NCI-H128 (cell line): ENCODE measurements at regions not wholly inside any gene's neighbourhood (a gene's known extent, or its start where the extent isn't known, plus 50 kb on each side); places are given as distances from the start of the nearest gene placed in this dataset.
A peak's percentile ranks its signal among the peaks of the same experiment; 100 is the strongest.

Source experiments
- DNase-seq: peaks from one replicate; lab custom pipeline; 2025; ENCODE audit not compliant: unreplicated experiment; lab: John Stamatoyannopoulos, UW

DNA sequence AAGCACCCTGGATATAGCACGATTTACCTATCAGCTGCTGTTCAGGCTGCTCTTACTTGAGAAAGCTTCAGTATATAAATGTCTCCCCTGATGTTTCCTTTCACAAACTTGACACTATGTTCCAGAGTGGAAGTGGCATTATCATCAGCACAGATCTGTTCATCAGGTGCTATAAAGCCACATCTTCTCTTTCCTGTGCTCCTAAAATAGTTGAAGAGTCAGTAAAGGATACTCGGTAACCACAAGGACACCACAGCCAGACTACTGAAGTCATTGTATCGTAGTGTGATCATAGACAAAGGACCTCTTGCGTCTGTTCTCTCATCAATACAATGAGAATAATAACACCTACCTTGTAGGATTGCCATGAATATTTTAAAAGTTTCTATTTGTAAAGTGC, 841.0 kb upstream of the CELF4 start:
- DNase-seq: no peak

DNA sequence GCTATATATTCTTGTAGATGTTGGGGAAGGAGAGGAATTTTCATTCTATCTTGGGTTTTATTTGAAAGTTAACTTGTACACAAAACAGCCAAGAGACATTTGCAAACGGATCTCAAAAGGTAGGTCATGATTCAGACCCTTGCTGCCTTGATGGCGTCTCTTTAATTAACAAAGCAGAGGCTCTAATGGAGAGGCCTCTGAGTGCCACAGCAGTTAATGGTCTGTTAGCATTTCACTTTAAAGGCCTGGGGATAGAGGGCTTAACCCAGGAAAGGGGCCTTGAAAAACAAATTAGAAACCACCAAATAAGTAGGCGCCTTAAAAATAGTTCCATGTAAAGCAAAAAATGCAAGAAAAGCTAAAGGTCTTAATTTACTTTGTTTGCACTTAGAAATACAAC, 836.9 kb upstream of the CELF4 start:
- no peak for DNase-seq

DNA sequence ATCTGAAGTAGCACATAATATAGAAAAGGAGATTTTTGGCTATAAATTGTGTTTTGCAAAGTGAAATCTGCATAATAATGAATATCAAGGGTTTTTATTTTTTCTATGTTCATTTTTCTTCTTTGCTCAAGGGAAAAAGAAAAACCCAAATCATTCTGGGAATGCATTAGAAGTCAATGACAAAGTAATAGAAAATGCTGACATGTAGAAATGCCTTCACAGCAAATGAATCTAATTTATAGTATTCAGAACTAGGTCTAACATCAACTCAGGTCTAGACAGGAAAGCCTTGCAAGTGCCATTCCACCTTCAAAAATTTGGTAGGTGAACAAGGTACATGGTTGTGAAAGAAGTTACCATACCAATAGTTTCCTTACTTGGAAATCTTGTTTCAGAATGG, 831.5 kb upstream of the CELF4 start:
- DNase-seq: no peak

GRCh38 chr18:38386146-38386545, 820.5 kb upstream of the CELF4 start:
- DNase-seq: no peak

GRCh38 chr18:38369772-38370690, 804.4 kb upstream of the CELF4 start:
- no peak for DNase-seq

DNA sequence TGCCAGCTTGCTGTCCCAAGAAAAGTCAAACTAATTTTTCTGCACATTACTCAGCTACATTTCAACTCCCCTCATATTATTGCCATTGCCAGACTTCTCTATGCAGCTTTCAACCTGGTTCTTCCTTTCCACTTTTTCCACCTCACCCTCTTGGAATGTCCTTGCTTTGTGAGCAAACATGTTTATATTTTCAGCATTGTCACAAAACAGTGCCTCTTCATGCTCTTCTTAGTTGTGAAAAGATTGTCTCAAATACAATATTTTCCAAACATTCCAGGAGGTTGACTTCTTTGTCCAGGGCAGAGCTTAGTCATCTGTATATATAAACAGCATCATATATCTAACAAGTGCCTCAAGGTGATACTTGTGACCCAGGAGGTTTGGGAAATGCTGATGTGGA, 803.3 kb upstream of the CELF4 start:
- DNase-seq: no peak

- DNase-seq: no peak
Observed at GRCh38 chr18:38368246-38368645, 802.6 kb upstream of the CELF4 start.

- no peak for DNase-seq
Observed at GRCh38 chr18:38367473-38367872, 801.9 kb upstream of the CELF4 start.

GRCh38 chr18:38362286-38362792, 796.7 kb upstream of the CELF4 start:
- DNase-seq: peak; percentile 43

DNA sequence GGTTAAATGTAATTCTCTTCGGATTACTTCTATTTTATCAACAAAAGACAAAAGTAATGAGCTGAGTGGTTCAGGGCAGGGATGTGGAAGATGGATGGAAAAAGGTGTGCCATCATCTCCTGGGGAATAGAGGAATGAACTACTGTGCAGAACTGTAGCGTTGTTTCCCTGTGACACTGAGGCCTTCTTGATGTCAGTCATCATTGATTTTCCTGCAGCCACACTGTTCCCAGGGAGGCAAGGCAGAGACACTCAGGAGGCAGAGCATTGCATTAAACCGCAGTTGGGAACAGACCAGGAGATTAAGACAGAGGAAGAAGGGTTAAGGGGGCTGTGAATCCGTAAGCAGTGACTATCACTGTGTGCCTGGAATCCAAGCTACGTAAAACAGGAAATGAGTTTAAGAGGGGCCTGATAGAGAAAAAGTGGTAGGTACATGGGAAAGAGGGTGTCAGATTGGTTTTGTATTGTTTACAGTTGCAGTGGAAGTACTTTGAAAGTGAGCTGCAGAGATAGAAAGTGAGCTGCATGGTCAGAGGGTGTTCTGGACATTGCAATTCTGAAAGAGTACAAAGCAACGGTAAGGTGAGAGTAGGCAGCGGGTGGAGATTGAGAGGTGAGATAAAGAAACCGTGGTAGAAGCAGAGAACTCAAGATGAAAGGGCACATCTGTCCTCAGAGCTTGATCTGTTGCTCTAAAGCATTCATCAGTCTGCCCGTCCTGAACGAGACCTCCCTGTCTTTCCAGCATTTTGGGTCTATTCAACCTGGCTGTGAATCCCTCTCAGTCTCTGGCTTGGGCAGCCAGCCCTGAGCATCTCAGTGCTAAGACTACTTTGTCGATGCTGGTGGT, 793.4 kb upstream of the CELF4 start:
- DNase-seq: no peak

- no peak for DNase-seq
Observed at GRCh38 chr18:38353149-38353548, 787.6 kb upstream of the CELF4 start.

DNA sequence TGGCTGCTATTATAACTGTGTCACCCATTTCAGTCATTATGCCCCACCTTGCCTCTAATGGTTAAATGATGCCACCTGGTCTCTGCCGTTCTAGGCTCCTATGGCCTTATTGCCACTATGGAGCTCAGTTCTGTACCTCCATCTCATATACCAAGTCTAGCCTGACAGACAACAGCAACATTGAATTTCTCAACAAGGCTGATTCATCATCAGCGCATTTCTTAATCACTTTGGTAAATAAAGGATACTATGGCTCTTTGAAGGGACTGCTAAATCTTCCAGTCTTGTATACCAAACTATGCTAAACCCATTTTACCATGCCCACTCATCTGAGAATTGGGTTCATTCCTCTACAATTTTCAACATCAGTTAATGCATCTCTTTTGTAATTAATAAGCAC, 784.5 kb upstream of the CELF4 start:
- DNase-seq: no peak

- DNase-seq: no peak
Observed at GRCh38 chr18:38330573-38330972, 765.0 kb upstream of the CELF4 start.

- DNase-seq: no peak
Observed at GRCh38 chr18:38329145-38329544, 763.5 kb upstream of the CELF4 start.

DNA sequence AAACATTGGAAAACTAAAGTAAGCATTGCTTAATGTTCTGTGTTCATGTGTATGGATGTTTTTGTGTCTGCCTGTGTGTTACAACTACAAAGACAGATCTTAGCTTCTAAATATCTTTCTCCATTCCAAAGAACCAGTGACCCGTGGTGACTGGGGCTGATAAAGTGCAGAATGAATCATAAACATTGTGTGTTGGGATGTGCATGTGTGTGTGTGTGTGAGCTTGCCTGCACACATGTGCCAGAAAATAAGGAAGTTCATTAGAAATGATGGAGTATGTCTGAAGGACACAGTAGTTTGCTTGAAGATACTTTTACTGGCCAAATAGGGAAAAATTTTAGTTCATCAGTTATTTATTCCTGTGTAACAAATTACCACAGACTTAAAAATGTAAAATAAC, 756.6 kb upstream of the CELF4 start:
- no peak for DNase-seq

DNA sequence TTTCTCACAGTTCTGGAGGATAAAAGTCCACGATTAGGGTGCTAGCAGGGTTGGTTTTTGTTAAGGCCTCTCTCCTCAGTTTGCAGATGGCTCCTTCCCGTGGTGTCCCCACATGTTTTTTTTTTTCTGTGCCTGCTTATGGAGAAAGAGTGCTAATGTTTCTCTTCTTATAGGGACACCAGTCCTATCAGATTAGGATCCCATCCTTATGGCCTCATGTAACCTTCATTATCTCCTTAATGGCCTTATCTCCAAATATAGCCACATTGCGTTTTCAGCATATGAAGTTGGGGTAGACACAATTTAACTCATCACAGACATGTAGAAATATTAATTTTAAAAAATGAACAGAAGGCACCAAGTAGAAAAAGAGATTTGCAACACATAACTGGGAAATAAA, 755.7 kb upstream of the CELF4 start:
- no peak for DNase-seq

GRCh38 chr18:38318416-38318815, 752.8 kb upstream of the CELF4 start:
- DNase-seq: no peak

GRCh38 chr18:38313831-38314230, 748.2 kb upstream of the CELF4 start:
- no peak for DNase-seq

GRCh38 chr18:38312532-38312931, 746.9 kb upstream of the CELF4 start:
- DNase-seq: no peak

- no peak for DNase-seq
Observed at GRCh38 chr18:38310936-38311335, 745.3 kb upstream of the CELF4 start.

DNA sequence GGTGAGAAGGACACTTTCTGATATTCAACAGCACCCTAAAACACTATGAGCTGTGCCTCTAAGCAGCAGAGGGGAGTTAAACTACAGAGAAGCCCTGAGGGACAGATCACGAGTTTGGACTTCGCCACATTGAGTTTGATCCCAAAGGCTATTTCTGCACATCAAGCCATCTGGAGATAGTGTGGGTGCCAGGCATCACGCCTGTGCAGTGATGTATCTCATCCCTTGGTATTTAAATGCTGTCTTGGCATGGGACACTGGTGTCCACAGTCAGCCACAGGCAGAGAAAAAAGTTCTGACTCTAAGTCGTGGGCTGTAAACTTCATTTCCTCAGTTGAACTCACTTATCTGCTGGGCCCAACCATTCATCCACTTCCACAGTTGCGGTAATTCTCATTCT, 742.3 kb upstream of the CELF4 start:
- DNase-seq: no peak

- no peak for DNase-seq
Observed at GRCh38 chr18:38305961-38306360, 740.4 kb upstream of the CELF4 start.
